Gastroesophageal sphincter (tissue), 3 donors: ENCODE measurements at regions not wholly inside any gene's neighbourhood (a gene's known extent, or its start where the extent isn't known, plus 50 kb on each side); places are given as distances from the start of the nearest gene placed in this dataset.

Experiments used
- CTCF ChIP-seq, 4 experiments: fragments of 200-600 bp in 2 of 4; fragments of 450-650 bp in 2 of 4; sonication (generic) in 1 of 4; IDR thresholded peaks; one replicate each; pipeline ENCODE4 v1.5.1; 2017 to 2019; ENCODE audit warnings: antibody characterized with exemption in 4 of 4, mild to moderate bottlenecking in 2 of 4, moderate library complexity in 2 of 4
- EP300 ChIP-seq: sonication (generic); formaldehyde crosslinking; IDR thresholded peaks from one replicate; pipeline ENCODE4 v1.6.1; 2017; ENCODE audit warnings: antibody characterized with exemption, mild to moderate bottlenecking
- POLR2A ChIP-seq, 2 donors: fragments of 450-650 bp; IDR thresholded peaks; one replicate each; pipeline ENCODE4 v1.6.1; 2017; ENCODE audit warnings: antibody characterized with exemption in 2 of 2, mild to moderate bottlenecking in 2 of 2, moderate library complexity in 1 of 2
- POLR2AphosphoS5 ChIP-seq: sonication (generic); formaldehyde crosslinking; IDR thresholded peaks from one replicate; pipeline ENCODE4 v1.6.1; 2017; ENCODE audit warnings: antibody characterized with exemption

DNA sequence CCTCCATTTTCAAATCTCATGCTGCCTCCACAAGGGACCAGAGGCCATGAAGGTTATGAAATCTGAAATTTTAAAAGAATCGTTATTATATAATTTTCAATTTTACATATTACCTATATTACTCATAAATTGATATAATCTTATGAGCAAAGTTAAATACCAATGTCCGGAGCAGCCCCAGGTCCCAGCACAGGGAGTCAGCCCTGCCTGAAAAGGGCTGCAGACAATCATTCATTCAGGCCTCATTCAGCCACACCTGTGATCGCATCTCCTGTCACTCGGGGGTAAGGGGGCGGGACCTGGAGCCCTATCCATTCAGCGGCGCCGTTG, 172.5 kb downstream of the AHSP start:
- peak in 1 of 4 experiments; percentile 20 for TF ChIP-seq CTCF (IDR thresholded peaks at IDR 0.05)
- TF ChIP-seq POLR2A (IDR thresholded peaks at IDR 0.05): no peak
- TF ChIP-seq EP300: no peak
- TF ChIP-seq POLR2AphosphoS5: no peak
